ENCODE measurements at regions not wholly inside any gene's neighbourhood (a gene's known extent, or its start where the extent isn't known, plus 50 kb on each side); places are given as distances from the start of the nearest gene placed in this dataset.

DNA sequence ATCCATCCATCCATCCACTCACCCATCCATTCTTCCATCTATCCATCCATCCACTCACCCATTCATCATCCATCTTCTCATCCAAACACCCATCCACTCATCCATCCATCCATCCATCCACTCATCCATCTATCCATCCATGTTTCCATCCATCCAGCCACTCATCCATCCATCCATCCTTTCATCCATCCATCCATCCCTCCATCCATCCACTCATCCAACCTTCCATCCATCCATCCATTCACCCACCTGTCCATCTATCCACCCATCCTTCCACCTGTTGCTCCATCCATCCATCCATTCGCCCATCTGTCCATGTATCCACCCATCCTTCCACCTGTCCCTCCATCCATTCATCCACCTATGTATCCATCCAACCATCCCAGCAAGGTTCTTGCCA lies 378.4 kb upstream of the PFKP start:
- no peak for TF ChIP-seq CTCF (IDR thresholded peaks at IDR 0.05; ENCODE audit: low read depth, low read length, missing input control)
- no peak for TF ChIP-seq EGR1 (IDR thresholded peaks at IDR 0.05; ENCODE audit: low read depth in 2 of 2)
- no peak for TF ChIP-seq GABPA (IDR thresholded peaks at IDR 0.05 in 1 of 2, conservative IDR thresholded peaks at IDR 0.05 in 1 of 2)
- no peak for TF ChIP-seq HNF4G (IDR thresholded peaks at IDR 0.05)
- TF ChIP-seq, protein P1, sequence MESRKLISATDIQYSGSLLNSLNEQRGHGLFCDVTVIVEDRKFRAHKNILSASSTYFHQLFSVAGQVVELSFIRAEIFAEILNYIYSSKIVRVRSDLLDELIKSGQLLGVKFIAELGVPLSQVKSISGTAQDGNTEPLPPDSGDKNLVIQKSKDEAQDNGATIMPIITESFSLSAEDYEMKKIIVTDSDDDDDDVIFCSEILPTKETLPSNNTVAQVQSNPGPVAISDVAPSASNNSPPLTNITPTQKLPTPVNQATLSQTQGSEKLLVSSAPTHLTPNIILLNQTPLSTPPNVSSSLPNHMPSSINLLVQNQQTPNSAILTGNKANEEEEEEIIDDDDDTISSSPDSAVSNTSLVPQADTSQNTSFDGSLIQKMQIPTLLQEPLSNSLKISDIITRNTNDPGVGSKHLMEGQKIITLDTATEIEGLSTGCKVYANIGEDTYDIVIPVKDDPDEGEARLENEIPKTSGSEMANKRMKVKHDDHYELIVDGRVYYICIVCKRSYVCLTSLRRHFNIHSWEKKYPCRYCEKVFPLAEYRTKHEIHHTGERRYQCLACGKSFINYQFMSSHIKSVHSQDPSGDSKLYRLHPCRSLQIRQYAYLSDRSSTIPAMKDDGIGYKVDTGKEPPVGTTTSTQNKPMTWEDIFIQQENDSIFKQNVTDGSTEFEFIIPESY (IDR thresholded peaks at IDR 0.05) = no peak
- TF ChIP-seq NR2F2 (IDR thresholded peaks at IDR 0.05) = no peak
- no peak for TF ChIP-seq REST (IDR thresholded peaks at IDR 0.05)
- TF ChIP-seq ATF3 (IDR thresholded peaks at IDR 0.05) = no peak
- TF ChIP-seq MAX (IDR thresholded peaks at IDR 0.05) = no peak
- TF ChIP-seq TAF1 (conservative IDR thresholded peaks at IDR 0.05) = no peak
- no peak for TF ChIP-seq YY1 (IDR thresholded peaks at IDR 0.05)
